ENCODE measurements at regions not wholly inside any gene's neighbourhood (a gene's known extent, or its start where the extent isn't known, plus 50 kb on each side); places are given as distances from the start of the nearest gene placed in this dataset.

DNA sequence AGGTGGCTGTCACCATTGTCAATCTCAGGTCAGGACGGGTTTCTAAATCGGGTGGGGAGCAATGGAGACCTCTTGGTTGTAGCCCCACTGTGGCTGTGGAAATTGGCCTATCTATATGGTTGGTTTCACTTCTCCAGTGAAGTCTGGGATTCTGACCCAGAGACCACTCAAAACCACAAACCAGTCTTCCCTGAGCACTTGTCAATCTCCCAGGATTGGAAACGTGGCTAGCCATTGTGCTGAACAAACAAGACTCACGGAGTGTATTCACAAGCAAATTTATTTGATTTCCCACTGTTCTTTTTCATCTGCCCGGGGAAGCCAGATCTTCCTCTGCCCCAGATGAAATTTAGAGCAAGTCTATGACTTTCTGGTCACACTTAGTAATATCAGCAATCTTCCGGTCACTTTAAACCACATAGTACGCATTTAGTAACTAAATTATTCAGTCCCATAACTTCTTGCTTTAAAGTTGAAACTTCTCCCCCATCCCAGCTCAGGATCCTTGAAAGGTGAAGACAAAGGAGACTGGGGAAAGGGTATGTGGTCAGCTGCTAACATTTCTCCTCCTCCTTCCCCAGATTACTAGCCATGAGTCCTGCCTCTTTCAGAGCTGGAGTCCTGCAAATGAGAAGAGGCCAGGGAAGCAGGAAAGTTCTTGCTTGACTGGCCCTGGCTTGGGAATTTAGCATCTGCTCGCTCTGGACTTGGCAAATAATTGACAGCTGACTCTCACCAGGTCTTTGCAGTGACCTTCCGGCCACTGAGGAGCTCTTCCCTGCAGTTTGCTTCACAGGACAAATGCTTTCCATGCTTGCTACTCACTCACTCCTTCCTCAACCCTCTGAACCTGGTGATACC is 123.2 kb upstream of the MAX start:
- DNase-seq, result no peak

DNA sequence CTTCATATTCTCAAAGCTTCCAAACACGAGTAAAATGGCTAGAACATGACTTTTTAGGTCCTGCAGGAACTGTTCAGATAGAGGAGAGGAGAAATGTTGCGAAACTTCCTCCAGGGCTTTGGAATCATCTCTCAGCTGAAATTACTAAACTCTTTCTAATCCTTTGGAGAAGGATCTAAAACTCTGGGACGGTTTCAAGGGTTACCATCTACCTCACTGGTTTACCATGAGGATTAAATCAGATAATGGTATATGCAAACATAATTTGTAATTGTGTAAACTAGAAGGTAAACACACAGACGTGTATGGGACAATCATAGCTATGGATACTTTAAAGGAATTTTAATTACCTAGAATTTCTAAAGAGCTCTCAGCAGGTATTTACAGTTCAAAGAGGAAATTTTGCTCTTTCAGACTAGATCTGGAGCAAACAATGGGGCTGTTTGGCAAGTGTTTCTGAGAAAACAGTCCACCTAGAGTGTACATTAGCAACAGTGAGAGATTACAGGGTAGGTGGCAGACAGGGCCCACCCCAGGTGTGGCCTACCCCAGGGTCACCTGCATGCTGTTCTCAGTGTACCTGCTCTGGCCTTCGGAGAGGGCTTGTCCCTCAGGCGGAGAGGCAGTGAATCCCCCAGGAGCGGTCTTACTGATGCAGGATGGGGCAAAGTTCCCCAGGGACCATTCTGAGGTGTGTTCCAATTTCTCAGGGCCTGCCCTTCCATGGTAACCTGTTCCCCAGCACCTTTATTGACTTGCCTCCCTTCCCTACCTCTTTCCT is 124.7 kb upstream of the MAX start:
- no peak for DNase-seq

DNA sequence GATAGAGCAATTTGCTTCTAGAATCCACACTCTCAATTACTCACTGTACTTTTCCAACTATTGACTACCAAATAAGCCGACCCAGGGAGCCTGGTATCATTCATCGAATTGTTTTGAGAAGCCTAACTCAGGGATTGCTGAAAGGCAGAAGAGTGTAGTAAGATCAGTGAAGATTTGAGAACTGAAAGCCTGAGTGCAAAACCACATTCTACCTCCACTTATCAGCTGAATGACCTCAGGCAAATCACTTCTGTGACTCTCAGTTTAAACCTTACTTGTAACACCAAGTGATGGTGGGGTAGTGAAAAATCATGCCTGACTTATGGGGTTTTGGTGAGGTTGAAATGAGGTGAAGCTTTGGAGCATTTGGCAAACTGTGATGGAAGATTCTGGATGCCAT is 126.1 kb upstream of the MAX start:
- DNase-seq, result no peak

DNA sequence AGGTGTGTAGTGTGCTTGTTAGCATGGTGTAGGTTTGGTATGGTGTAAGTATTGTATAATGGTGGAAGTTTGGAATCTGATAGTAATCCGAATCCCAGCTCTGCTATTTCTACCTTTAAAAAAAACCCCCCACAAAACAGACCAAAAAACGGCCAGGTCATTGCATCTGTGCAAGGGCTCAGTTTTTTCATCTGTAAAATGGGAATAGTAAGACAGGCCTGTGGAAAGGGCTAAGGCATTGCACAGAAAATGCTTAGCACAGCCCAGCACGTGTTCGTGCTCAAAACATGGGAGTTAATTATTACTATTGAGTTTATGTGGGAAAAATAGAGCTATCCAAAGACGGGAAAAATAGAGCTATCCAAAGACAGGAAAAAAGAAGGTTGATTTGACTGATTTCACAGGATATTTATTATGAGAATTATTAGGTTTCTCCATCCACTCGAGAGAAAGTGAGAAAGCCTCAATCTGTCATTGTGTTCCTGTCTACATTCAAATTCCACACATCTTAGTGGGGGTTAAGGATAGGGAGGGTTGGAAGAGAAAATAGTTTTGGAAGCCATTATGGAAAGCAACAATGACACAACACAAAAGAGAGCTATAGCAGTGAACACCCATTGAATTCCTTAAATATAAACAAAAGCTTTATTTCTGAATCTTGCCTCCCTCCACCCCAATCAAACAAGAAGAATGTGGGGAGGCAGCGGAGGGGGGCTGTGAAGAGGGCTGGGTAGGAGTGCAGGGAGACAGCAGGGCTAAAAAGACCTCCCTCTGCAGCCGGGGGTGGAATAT is 126.8 kb upstream of the MAX start:
- no peak for DNase-seq

DNA sequence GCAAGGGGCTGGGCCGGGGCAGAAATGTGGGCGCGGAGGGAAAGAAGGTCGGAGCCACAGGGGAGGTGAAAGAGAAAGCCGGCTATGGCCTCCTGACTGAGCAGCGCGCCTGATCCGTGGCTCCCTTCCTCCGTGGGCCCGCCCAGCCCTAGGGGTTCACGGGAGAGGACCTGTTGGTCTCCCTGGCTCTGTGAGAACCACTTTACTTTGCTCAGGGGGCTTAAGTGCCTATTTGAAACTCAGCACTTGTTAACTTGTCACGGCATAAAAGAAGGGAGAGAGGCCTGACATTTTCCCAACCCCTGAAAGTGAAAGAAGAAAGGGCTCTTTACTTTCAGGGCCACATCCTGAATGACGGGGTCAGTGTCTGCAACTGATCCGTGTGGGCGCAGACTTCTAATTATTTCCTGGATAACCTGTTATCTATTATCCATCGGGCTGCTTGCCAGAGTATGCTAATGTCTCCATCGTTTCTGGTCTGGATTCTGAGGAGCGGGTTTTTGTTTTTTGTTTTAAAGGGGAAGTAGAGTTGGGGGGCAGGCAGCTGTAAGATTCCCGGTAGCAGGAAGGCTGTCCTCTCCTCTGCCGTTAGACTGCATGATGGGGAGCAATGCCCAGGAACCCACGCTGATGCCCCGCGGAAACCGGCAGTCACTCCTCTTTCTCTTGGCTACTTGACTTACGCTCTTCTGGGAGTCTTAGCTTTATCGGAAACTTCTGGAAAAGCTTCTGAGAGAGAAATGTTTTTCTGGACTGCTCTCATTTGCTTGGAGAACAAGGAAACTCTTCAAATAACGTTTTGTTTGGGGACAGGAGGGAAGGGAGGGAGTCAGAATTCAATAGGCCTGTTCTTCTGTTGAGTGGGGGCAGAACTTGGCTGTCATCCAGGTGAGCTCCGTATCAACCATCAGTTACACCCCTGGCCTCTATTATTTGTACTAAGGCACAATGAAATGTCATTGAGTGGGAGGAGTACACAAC is 127.7 kb upstream of the MAX start:
- DNase-seq, result peak; percentile 76

DNA sequence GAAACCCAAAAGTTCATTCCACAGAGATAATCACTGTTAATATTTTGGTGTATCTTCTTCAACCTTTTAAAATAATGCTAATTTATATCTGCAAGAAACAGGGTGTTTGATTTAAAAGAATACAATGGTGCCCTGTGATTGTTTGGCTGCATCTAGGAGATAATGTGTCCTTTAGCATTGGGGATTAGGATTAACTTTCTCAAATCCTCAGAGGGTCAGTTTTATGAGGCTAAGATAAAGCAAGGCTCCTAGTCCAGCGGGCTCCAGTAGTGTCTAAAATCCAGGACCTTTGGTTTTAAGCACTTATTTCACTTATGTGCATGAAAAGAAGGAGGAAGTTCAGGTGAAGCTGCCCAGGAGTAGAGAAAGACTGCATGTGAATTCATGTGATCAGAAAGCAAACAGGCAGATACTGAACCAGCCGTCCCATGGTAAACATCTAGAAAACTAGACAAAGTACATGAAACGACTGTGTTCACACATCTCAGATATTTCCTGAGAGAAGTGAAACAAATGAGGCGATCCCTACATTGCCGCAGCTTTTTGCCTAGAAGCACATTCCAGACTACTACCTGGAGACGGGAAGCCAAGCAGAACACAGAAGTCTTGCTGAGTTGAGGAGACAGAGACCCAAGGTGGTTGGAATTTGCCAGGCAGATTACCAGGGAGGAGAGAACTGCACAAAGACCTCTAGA is 129.1 kb upstream of the MAX start:
- DNase-seq, result no peak

DNA sequence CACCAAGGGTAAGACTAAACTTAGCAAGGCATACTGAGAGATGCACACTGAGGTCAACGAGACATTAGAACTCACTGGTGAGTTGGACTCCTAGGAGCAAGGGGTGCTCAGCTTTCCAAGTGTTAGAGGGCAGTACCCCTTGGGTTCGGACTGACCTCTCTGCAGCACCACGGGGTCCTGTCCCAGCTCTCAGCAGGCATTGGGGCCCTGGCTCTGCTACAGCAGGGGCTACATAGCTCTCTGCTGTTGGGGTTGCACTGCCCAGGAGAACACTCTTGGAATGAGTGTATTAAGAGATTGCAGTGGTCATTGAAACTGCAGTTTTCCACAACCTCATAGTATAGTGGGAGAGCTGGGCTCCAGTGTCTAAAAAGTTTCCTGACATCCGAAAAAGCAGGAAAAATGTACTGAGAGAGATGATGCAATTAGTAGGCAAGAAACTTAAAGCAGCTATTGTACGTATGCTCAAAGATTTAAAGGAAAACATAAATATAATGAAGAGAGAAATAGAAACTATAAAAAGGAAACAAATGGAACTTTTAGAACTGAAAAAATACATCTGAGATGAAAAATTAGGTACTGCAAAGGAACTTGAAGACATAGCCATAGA is 132.5 kb upstream of the MAX start:
- no peak for DNase-seq

DNA sequence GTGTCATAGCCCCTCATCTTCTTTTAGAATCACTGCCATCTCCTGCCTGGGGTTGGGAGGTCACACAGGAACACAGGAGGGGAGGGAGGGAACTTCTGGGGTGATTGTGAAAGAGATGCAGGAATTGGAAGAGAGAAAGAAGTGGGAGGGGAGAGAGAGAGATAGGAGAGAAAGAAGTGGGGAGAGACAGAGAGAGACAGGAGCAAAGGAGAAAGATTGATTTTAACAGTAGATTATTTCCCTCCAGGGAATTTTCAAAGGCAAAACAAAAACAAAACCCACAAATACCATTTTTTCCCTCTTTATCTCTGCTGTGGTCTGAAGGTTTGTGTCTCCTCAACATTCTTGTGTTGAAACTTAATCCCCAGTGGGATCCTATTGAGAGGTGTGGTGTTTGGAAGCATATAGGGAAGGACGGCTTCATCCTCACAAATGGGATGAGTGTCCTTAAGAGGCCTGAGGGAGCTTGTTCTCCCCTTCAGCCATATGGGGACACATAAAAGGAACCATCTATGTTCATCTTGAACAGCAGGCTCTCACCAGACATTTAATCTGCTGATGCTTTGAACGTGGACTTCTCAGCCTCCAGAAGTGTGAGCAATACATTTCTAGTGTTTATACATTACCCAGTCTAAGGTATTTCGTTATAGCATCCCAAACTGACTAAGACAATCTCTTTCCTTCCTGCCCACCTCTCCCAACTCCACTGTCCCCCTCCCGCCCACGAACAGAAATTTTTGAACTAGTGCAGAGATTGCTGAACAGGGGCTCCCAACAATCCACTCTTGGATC is 134.9 kb upstream of the MAX start:
- no peak for DNase-seq

DNA sequence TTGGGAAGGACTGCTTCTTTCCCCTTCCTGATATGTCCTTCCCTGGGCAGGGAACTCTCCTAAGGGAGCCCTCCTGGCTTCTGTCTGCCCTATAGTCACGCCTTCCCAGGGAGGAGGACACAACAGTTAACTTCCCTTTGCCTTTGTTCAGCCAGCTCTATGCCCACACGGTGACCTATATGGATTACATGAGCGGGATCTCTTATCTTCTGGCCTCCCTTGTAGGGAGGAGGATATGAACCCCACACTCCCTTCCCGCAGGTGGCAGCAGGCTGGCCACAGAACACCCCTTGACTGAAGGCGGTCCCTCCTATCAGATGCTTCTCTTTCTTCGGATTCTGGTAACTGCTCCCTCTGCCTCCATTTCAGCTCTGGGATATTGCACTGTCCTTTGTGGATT is 135.6 kb upstream of the MAX start:
- no peak for DNase-seq

DNA sequence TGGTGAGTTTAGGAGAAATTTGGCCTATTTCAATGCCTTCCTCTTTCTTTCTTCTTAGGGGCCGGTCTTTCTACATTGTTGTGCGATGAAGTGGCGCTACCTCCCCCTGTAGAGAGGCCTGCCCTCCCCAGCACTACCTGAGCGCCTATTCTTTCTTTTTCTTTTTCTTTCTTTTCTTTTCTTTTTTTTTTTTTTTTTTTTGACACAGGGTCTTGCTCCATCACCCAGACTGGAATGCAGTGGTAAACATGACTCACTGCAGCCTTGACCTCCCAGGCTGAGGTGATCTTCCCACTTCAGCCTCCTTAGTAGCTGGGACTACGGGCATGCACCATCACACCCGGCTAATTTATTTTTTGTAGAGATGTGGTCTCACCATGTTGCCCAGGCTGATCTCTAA is 136.1 kb upstream of the MAX start:
- DNase-seq, result no peak

DNA sequence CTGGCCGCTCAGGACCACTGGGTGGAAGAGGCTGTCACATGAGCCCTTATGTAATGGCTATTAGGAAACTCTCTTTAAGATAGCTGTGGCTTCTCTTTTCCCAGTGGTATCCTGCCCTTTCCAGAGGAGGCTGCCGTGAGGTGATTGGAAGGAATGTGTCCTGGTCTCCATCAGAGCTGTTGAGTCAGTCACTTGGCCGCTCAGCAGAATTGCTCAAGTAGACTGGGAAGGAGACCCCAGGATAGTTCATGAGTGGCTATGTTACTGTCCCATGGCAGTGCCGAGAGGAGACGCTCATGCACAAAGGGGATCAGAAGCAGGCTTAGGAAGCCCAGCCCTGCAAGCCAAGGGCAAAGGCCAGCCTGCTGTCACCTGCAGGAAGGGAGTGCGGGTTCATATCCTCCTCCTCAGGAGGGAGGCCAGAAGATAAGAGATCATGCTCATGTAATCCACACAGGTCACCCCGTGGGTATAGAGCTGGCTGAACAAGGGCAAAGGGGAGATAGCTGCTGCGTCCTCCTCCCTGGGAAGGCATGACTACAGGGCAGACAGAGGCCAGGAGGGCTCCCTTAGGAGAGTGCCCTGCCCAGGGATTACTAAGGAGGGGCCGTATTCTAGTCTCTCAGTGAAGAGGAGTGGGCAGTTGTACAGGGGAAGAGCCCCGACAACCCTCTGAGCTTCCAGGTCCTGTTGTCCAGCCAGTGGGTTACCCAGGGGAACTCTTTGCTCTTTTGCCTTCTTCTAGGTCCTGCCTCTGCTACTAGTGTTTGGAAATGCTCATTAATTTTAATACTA is 137.0 kb upstream of the MAX start:
- no peak for DNase-seq

DNA sequence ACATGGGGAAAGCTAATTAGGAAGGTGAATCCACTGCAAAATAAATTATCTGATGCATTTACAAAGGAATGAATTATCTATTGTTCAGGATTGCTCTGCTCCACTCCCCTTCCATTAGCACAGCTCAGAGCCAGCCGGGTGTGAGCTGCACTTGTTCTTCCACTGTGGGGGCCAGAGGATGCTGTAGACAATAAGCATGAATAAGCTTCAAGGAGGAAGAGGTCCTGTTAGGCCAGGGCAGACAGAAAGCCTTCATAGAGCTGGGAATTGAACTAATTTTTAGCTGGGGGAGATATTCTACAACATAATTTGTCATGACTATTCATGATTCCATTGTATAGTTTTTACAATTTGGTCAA is 137.6 kb upstream of the MAX start:
- no peak for DNase-seq

DNA sequence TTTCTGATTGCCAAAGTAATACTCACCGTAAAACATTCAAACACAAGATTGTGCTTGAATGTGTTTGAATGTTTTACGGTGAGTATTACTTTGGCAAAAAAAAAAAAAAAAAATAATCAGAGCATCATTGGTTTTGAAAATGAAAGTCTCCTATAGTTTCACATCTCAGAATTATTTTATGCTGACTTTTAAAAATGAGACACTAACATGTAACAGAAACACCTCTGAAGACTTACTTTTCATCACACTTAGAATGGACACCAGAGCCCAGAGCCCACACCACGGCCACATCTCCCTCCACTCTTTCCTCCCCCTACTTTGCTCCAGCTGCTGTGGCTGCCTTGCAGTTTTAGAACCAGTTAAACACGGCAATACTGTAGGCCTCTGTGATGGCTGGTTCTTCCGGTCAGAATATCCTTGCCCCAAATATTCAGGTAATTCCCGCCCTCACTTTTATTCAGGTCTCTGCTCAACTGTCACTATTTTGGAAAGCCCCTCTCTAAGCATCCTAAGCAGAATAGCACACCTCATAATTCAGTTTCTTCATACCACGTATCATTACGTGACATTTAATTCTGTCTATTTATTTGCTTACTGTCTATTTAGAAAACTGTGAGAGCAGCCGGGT is 138.9 kb upstream of the MAX start:
- no peak for DNase-seq

DNA sequence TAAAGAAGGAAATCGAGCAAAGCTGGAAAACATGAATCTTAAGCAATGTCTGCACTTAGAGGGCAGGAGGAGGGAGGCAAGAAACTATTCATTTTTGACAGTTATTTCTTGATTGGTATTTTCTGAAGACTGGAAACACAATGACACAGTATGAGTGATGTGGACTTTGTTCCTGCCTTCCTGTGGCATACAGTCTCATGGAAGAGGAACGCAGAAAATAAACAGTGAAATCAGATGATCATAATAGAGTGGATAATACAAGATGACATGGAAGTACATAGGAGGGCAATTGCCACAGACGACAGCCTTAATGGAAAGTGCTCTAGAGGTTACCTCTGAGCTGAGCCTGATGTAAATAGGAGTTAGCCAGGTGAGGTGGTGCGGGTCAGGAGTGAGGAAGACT is 140.4 kb upstream of the MAX start:
- no peak for DNase-seq

DNA sequence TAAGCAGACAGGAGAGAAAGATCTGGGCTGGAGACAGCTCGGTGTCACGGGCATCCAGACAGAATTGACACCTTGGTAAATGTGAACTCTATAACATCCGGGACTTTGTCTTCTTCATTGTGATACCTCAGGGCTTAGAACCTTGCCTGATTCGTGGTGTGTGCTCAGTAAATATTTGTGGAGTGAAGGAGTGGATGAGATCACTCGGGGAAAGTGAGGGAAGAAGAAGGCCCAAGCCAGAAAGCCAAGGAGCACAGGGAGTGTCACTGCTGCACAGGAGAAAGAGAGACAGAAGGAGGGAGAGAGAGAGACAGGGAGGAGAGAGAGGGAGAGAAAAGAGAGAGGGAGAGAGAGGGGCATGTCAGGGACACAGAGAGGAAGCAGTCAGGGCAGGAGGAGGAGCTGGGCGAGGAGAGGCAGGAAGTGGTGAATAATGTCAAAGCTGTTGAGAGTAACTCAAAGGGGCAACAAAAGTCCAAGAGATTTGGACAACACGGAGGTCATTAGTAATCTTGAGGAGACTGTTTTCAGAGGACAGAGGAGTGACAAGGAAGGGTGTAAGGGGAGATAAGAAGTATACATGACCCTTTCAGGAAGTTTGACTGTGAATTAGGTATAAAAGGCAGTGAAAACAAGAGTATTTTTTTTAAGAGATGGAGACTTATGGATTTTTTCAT is 141.6 kb upstream of the MAX start:
- DNase-seq, result no peak

DNA sequence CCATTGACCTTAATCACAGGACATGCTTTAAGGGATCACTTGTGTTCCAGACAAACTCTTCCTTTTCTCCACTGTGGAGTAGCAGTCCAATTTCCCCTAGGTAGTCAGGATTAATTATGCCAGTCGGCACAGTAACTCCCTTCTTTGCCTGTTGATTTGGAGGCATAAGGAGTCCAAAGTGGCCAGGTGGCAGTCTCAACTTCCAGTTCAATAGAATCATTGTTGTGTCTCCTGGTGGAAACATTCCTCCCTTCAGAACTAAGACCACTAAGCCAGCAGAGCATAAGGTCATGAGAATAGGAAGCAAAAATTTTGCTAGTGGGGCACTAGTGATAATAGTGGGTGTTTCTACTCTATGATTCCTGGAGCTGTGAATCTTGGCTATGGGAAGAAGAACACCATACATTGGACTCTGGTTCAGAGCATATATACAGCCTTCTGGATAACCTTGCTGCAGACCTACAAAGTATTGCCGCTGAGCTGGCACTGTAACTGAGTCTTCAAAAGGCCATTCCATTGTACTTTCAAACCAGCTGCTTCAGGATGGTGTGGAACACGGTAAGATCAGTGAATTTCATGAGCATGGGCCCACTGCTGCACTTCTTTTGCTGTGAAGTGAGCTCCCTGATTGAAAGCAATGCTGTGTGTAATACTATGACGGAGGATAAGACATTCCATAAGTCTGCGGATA is 147.3 kb upstream of the MAX start:
- no peak for DNase-seq

DNA sequence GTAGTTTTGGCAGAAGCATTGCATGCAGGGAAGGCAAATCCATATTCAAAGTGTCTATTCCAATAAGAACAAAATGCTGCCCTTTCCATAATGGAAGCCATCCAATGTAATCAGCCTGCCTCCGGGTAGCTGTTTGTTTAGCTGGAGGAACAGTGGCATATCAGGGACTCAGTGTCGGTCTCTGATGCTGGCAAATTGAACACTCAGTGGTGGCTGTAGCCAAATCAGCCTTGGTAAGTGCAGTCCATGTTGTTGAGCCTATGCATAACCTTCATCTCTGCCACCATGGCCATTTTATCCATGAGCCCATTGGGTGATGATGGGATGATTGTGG is 147.8 kb upstream of the MAX start:
- DNase-seq, result no peak

DNA sequence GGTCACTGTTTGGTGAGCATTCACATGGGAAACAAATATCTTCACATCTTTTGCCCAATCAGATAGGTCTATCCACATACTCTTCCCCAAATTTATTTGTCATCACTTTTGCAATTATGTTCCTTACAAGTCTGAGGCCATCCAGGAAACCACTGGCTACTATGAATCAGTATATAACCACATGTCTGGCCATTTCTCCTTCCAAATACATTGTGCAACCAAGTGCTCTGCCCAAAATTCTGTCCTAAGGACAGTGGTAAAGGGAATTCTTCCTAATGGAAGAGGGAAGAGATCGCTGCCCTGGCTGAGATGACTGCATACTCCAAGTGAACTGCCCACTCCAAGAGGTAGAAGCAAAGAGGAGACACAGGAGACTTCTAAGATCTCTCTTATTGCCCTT is 148.9 kb upstream of the MAX start:
- no peak for DNase-seq
